Caco-2 (cell line): ENCODE measurements at regions not wholly inside any gene's neighbourhood (a gene's known extent, or its start where the extent isn't known, plus 50 kb on each side); places are given as distances from the start of the nearest gene placed in this dataset.
A peak's percentile ranks its signal among the peaks of the same experiment; 100 is the strongest.
"Not testable (repeated sequence)": the region's sequence is repeated elsewhere in the genome, so short reads cannot be mapped to it uniquely, and the experiment has no call there.

ENCODE experiments used
- BruUV-seq: library from RNA; stranded (reverse); fragments of 400-500 nt; replicated peaks from 2 replicates; lab custom pipeline; 2021; lab: Mats Ljungman, UMichigan
- CTCF ChIA-PET: fragments of 300-600 bp; sonication (Branson Sonifier 250); formaldehyde crosslinking; loops from one replicate; lab custom pipeline; 2022; ENCODE audit warnings: antibody characterized with exemption; lab: Charles Lee
- POLR2A ChIA-PET: fragments of 300-600 bp; sonication (Branson Sonifier 250); formaldehyde crosslinking; loops from one replicate; lab custom pipeline; 2022; ENCODE audit warnings: antibody characterized with exemption; lab: Charles Lee
- DNase-seq, 2 experiments: peaks; one replicate each; pipeline versions ENCODE4 v3.0.0 to v3.0.0-alpha.2; 2020 to 2022
- H3K27me3 ChIP-seq: replicated peaks from 2 replicates; pipeline ENCODE4 v1.6.0; 2011; ENCODE audit warnings: low read length; ENCODE audit not compliant: control insufficient read depth, insufficient read depth
- H3K36me3 ChIP-seq: 2 replicates; pipeline ENCODE4 v1.5.1; 2011; ENCODE audit warnings: low read length; ENCODE audit not compliant: control insufficient read depth, insufficient read depth
- H3K4me1 ChIP-seq: fragments of 250-450 bp; sonication (Bioruptor Pico); 2 replicates; pipeline ENCODE4 v1.5.1; 2020; ENCODE audit warnings: mild to moderate bottlenecking
- H3K4me3 ChIP-seq: 2 replicates; pipeline ENCODE4 v1.5.1; 2011; ENCODE audit warnings: low read depth, mild to moderate bottlenecking, control low read depth, low read length
- H3K9me3 ChIP-seq: fragments of 250-450 bp; sonication (Bioruptor Pico); 2 replicates; pipeline ENCODE4 v1.5.1; 2020; ENCODE audit warnings: mild to moderate bottlenecking, moderate library complexity
- H3K27ac Mint-ChIP-seq: one replicate; pipeline ENCODE4 v1.8.0; 2022; ENCODE audit warnings: mixed read lengths; ENCODE audit not compliant: unreplicated experiment
- H3K27me3 Mint-ChIP-seq: one replicate; pipeline ENCODE4 v1.8.0; 2022; ENCODE audit warnings: mixed read lengths; ENCODE audit not compliant: insufficient read depth, unreplicated experiment
- H3K36me3 Mint-ChIP-seq: one replicate; pipeline ENCODE4 v1.8.0; 2022; ENCODE audit warnings: mild to moderate bottlenecking, mixed read lengths; ENCODE audit not compliant: insufficient read depth, unreplicated experiment
- H3K4me1 Mint-ChIP-seq: one replicate; pipeline ENCODE4 v1.8.0; 2022; ENCODE audit warnings: low read depth, mixed read lengths; ENCODE audit not compliant: unreplicated experiment
- H3K4me3 Mint-ChIP-seq: one replicate; pipeline ENCODE4 v1.8.0; 2022; ENCODE audit warnings: mild to moderate bottlenecking, moderate library complexity, mixed read lengths; ENCODE audit not compliant: unreplicated experiment
- H3K9me3 Mint-ChIP-seq: one replicate; pipeline ENCODE4 v1.8.0; 2022; ENCODE audit warnings: mixed read lengths; ENCODE audit not compliant: unreplicated experiment
- intact Hi-C: fragments of 100-400 bp; cut with micrococcal nuclease; formaldehyde crosslinking; loops from one replicate; pipeline ENCODE4 v1.10.0; 2022; ENCODE audit not compliant: unreplicated experiment
- TF ChIP-seq, protein P1 (sequence below), 2 experiments: fragments of 200-600 bp in 1 of 2; IDR thresholded peaks; 1 replicate in 1 of 2; 2 replicates in 1 of 2; pipeline versions ENCODE4 v1.5.1 to v1.8.0; 2011 to 2022; ENCODE audit warnings: antibody characterized with exemption in 1 of 2, control low read depth in 1 of 2, inconsistent platforms in 1 of 2, low read depth in 1 of 2, low read length in 1 of 2, mild to moderate bottlenecking in 1 of 2, moderate library complexity in 1 of 2; ENCODE audit not compliant: insufficient read depth in 1 of 2, severe bottlenecking in 1 of 2, unreplicated experiment in 1 of 2

DNA sequence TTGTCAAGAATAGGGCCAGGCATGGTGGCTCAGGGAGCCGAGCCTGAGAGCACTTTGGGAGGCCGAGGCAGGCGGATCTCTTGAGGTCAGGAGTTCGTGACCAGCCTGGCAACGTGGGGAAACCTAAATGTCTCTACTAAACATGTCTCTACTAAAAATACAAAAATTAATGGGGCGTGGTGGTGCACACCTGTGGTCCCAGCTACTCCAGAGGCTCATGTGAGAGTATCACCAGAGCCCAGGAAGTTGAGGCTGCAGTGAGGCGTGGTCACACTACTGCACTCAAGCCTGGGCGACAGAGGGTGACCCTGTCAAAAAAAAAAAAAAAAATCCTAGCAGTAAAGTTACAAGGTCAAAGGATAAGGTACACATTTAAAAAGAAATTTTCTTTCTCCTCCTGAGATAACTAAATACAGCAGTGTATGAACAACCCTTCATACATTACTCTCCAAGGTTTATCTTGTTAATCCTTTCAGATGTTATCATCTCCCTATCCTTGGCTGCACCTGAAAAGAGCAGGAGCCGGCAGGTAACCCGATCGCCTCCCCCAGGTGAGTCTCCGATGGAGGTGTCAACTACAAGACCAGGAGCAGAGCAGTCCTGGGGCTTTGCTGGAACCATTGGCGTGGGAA, 122.3 kb downstream of the GOSR1 start:
- intact Hi-C loops = loop anchor here (2.0 to 5.0 kb wide), 2 partner anchors 92 to 109 kb away; no protein-coding TSS in a partner anchor
- Histone ChIP-seq H3K36me3 (no peaks in the 10 kb centered on the region), H3K4me1 (peaks cover 7% of the 10 kb centered on the region; the same call in 1 of the 2 replicates), H3K9me3 (no peaks in the 10 kb centered on the region; the same call in 1 of the 2 replicates), H3K4me3 (peak overlapping the region; percentile 91), H3K27me3 (no peaks in the 10 kb centered on the region)
- ChIA-PET POLR2A (no interaction called here), CTCF (interaction anchor here (0.7 kb wide), 1 partner anchor 225 kb away, joined by 5 read pairs; the partner anchor contains the start of gene CRLF3)
- Mint-ChIP-seq H3K9me3 (peaks cover 9% of the 10 kb centered on the region), H3K27me3 (no peaks in the 10 kb centered on the region), H3K4me3 (peak overlapping the region; percentile 95), H3K4me1 (peaks cover 21% of the 10 kb centered on the region), H3K36me3 (peaks cover 17% of the 10 kb centered on the region), H3K27ac (peak overlapping the region; percentile 87)
- DNase-seq = peak in 1 of 2 experiments; percentile 91
- TF ChIP-seq, protein P1, sequence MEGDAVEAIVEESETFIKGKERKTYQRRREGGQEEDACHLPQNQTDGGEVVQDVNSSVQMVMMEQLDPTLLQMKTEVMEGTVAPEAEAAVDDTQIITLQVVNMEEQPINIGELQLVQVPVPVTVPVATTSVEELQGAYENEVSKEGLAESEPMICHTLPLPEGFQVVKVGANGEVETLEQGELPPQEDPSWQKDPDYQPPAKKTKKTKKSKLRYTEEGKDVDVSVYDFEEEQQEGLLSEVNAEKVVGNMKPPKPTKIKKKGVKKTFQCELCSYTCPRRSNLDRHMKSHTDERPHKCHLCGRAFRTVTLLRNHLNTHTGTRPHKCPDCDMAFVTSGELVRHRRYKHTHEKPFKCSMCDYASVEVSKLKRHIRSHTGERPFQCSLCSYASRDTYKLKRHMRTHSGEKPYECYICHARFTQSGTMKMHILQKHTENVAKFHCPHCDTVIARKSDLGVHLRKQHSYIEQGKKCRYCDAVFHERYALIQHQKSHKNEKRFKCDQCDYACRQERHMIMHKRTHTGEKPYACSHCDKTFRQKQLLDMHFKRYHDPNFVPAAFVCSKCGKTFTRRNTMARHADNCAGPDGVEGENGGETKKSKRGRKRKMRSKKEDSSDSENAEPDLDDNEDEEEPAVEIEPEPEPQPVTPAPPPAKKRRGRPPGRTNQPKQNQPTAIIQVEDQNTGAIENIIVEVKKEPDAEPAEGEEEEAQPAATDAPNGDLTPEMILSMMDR (IDR thresholded peaks at IDR 0.05; ENCODE audit: insufficient read depth in 1 of 2, low read depth in 1 of 2, low read length in 1 of 2, severe bottlenecking in 1 of 2, unreplicated experiment in 1 of 2) = no peak
- no TSS peak for BruUV-seq

DNA sequence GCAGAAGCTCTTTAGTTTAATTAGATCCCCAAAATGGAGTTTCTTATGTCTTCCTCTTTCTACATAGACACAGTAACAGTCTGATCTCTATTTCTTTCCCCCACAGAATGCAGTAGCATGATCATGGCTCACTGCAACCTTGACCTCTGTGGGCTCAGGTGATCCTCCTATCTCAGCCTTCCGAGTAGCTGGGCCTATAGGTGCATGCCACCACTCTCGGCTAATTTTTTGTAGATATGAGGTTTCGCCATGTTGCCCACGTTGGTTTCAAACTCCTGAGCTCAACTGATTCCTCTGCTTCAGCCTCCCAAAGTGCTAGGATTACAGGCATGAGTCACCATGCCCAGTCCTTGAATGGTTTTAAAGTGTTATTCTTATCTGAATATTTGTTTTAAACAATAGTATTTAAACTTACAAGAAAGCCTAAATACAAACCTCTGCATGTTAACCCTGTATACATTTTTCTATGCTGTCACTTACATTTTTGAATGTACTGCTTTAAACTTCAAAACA, 120.6 kb downstream of the GOSR1 start:
- Histone ChIP-seq H3K4me1 (peaks cover 7% of the 10 kb centered on the region; the same call in 1 of the 2 replicates), H3K36me3 (no peaks in the 10 kb centered on the region), H3K9me3 (no peaks in the 10 kb centered on the region; the same call in 1 of the 2 replicates), H3K27me3 (no peaks in the 10 kb centered on the region), H3K4me3 (no peak overlapping the region)
- POLR2A ChIA-PET = no interaction called here
- CTCF ChIA-PET = no interaction called here
- peaks cover 26% of the 10 kb centered on the region for H3K4me1 Mint-ChIP-seq
- H3K27me3 Mint-ChIP-seq = no peaks in the 10 kb centered on the region
- no peak overlapping the region for H3K27ac Mint-ChIP-seq
- DNase-seq = no peak
- BruUV-seq = no TSS peak
- peaks cover 9% of the 10 kb centered on the region for H3K9me3 Mint-ChIP-seq
- TF ChIP-seq, protein P1 (IDR thresholded peaks at IDR 0.05; ENCODE audit: insufficient read depth in 1 of 2, low read depth in 1 of 2, low read length in 1 of 2, severe bottlenecking in 1 of 2, unreplicated experiment in 1 of 2) = no peak
- intact Hi-C loops = no loop called here
- H3K36me3 Mint-ChIP-seq = peaks cover 17% of the 10 kb centered on the region
- no peak overlapping the region for H3K4me3 Mint-ChIP-seq

DNA sequence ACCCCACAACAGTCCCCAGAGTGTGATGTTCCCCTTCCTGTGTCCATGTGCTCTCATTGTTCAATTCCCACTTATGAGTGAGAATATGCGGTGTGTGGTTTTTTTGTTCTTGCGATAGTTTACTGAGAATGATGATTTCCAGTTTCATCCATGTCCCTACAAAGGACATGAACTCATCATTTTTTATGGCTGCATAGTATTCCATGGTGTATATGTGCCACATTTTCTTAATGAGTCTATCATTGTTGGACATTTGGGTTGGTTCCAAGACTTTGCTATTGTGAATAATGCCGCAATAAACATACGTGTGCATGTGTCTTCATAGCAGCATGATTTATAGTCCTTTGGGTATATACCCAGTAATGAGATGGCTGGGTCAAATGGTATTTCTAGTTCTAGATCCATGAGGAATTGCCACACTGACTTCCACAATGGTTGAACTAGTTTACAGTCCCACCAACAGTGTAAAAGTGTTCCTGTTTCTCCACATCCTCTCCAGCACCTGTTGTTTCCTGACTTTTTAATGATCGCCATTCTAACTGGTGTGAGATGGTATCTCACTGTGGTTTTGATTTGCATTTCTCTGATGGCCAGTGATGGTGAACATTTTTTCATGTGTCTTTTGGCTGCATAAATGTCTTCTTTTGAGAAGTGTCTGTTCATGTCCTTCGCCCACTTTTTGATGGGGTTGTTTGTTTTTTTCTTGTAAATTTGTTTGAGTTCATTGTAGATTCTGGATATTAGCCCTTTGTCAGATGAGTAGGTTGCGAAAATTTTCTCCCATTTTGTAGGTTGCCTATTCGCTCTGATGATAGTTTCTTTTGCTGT, 120.0 kb downstream of the GOSR1 start:
- H3K9me3 ChIP-seq, POLR2A ChIA-PET, H3K27me3 ChIP-seq, BruUV-seq, DNase-seq, H3K27me3 Mint-ChIP-seq, intact Hi-C loops, CTCF ChIA-PET, H3K4me3 ChIP-seq, H3K4me1 ChIP-seq, H3K9me3 Mint-ChIP-seq, H3K27ac Mint-ChIP-seq, H3K36me3 ChIP-seq, H3K4me3 Mint-ChIP-seq: not testable (repeated sequence)
- H3K4me1 Mint-ChIP-seq = peaks cover 26% of the 10 kb centered on the region
- H3K36me3 Mint-ChIP-seq = peaks cover 17% of the 10 kb centered on the region

DNA sequence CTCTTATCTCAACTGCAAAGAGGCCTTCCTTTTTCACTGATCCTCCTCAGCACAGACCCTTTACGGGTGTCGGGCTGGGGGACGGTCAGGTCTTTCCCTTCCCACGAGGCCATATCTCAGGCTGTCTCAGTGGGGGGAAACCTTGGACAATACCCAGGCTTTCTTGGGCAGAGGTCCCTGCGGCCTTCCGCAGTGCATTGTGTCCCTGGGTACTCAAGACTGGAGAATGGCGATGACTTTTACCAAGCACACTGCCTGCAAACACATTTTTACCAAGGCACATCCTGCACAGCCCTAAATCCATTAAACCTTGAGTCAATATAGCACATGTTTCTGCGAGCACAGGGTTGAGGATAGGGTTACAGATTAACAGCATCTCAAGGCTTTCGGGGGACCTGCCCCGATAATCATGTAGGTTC, 117.8 kb downstream of the GOSR1 start:
- CTCF ChIA-PET, H3K36me3 Mint-ChIP-seq, intact Hi-C loops, H3K27me3 ChIP-seq, DNase-seq, BruUV-seq, H3K4me1 ChIP-seq, H3K9me3 Mint-ChIP-seq, H3K4me3 Mint-ChIP-seq, H3K9me3 ChIP-seq, H3K4me3 ChIP-seq, H3K27ac Mint-ChIP-seq, H3K27me3 Mint-ChIP-seq, H3K36me3 ChIP-seq, POLR2A ChIA-PET: not testable (repeated sequence)
- H3K4me1 Mint-ChIP-seq = peaks cover 26% of the 10 kb centered on the region
